ENCODE measurements at regions not wholly inside any gene's neighbourhood (a gene's known extent, or its start where the extent isn't known, plus 50 kb on each side); places are given as distances from the start of the nearest gene placed in this dataset.

- TF ChIP-seq CTCF (conservative IDR thresholded peaks at IDR 0.05; ENCODE audit: low read depth in 2 of 2) = no peak
- no peak for TF ChIP-seq POLR2AphosphoS5 (IDR thresholded peaks at IDR 0.05; ENCODE audit: low read depth)
- no peak for TF ChIP-seq EZH2phosphoT487 (IDR thresholded peaks at IDR 0.05; ENCODE audit: unreplicated experiment)
- no peak for TF ChIP-seq CREB1 (CRISPR knock-in tag; IDR thresholded peaks at IDR 0.05; ENCODE audit: low read depth)
- no peak for TF ChIP-seq ZNF331 (CRISPR knock-in tag; IDR thresholded peaks at IDR 0.05; ENCODE audit: low read depth)
Measured at GRCh38 chr9:73738741-73739530, 587.3 kb downstream of the ANXA1 start.
